ENCODE measurements at regions not wholly inside any gene's neighbourhood (a gene's known extent, or its start where the extent isn't known, plus 50 kb on each side); places are given as distances from the start of the nearest gene placed in this dataset.

GRCh38 chr17:53891726-53892125, 69.0 kb downstream of the KIF2B start:
- DNase-seq, result no peak
- H3K4me1 ChIP-seq, result no peaks in the 10 kb centered on the region
- TF ChIP-seq CTCF (IDR thresholded peaks at IDR 0.05) (no peak), POLR2A (IDR thresholded peaks at IDR 0.05) (no peak)
- no peaks in the 10 kb centered on the region for H3K27me3 ChIP-seq
- H3K4me3 ChIP-seq, result no peak overlapping the region
- WGBS, 2 donors, result 62 to 69% methylated on average over 4 of the region's 4 CpGs
- H3K9me3 ChIP-seq, result no peaks in the 10 kb centered on the region
- intact Hi-C loops (cut with DNase I), result no loop called here
- no peaks in the 10 kb centered on the region for H3K36me3 ChIP-seq
- no peak overlapping the region for H3K27ac ChIP-seq

GRCh38 chr17:53892222-53892621, 69.5 kb downstream of the KIF2B start:
- DNase-seq, result no peak
- intact Hi-C loops (cut with DNase I), result no loop called here
- no peak for TF ChIP-seq CTCF (IDR thresholded peaks at IDR 0.05)
- TF ChIP-seq POLR2A (IDR thresholded peaks at IDR 0.05), result no peak
- H3K9me3 ChIP-seq, result no peaks in the 10 kb centered on the region
- no peaks in the 10 kb centered on the region for H3K4me1 ChIP-seq
- 88 to 94% methylated on average over 3 of the region's 3 CpGs for WGBS, 2 donors
- H3K4me3 ChIP-seq, result no peak overlapping the region
- no peak overlapping the region for H3K27ac ChIP-seq
- H3K27me3 ChIP-seq, result no peaks in the 10 kb centered on the region
- no peaks in the 10 kb centered on the region for H3K36me3 ChIP-seq

- WGBS, 2 donors, result 38% methylated on average over 1 of the region's 1 CpG; no CpG with 5 or more reads in 1 of the 2 donors
Measured at GRCh38 chr17:53894591-53894990, 71.9 kb downstream of the KIF2B start.

GRCh38 chr17:53896047-53896446, 73.3 kb downstream of the KIF2B start:
- no peaks in the 10 kb centered on the region for H3K4me1 ChIP-seq
- TF ChIP-seq POLR2A (IDR thresholded peaks at IDR 0.05) (no peak), CTCF (IDR thresholded peaks at IDR 0.05) (no peak)
- H3K4me3 ChIP-seq, result no peak overlapping the region
- H3K9me3 ChIP-seq, result peaks cover 0 to 2% (median 0%) of the 10 kb centered on the region in 3 donors
- H3K36me3 ChIP-seq, result no peaks in the 10 kb centered on the region
- intact Hi-C loops (cut with DNase I), result no loop called here
- WGBS, 2 donors, result 56 to 78% methylated on average over 1 of the region's 1 CpG
- no peaks in the 10 kb centered on the region for H3K27me3 ChIP-seq
- DNase-seq, result no peak
- H3K27ac ChIP-seq, result no peak overlapping the region

More at GRCh38 chr17:53894591-53894990, 71.9 kb downstream of the KIF2B start:
- Histone ChIP-seq H3K9me3 (no peaks in the 10 kb centered on the region), H3K27ac (no peak overlapping the region), H3K36me3 (no peaks in the 10 kb centered on the region), H3K4me1 (no peaks in the 10 kb centered on the region), H3K4me3 (no peak overlapping the region), H3K27me3 (no peaks in the 10 kb centered on the region)
- no peak for DNase-seq
- TF ChIP-seq POLR2A (IDR thresholded peaks at IDR 0.05), result no peak
- no peak for TF ChIP-seq CTCF (IDR thresholded peaks at IDR 0.05)
- intact Hi-C loops (cut with DNase I), result no loop called here

GRCh38 chr17:53900951-53901350, 78.2 kb downstream of the KIF2B start:
- intact Hi-C loops (cut with DNase I), result no loop called here
- no peak overlapping the region for H3K27ac ChIP-seq
- 78 to 86% methylated on average over 1 of the region's 1 CpG for WGBS, 2 donors
- H3K9me3 ChIP-seq, result peaks cover 0 to 11% (median 0%) of the 10 kb centered on the region in 3 donors
- H3K4me1 ChIP-seq, result no peaks in the 10 kb centered on the region
- DNase-seq, result no peak
- no peaks in the 10 kb centered on the region for H3K36me3 ChIP-seq
- H3K27me3 ChIP-seq, result no peaks in the 10 kb centered on the region
- TF ChIP-seq CTCF (IDR thresholded peaks at IDR 0.05) (no peak), POLR2A (IDR thresholded peaks at IDR 0.05) (no peak)
- H3K4me3 ChIP-seq, result no peak overlapping the region

All from esophagus squamous epithelium (tissue), 5 donors.